Upper lobe of left lung (tissue), 4 donors: ENCODE measurements at regions not wholly inside any gene's neighbourhood (a gene's known extent, or its start where the extent isn't known, plus 50 kb on each side); places are given as distances from the start of the nearest gene placed in this dataset.

Experiments used
- CTCF ChIP-seq, 6 experiments: fragments of 450-650 bp in 4 of 6; fragments of 200-600 bp in 2 of 6; sonication (generic) in 2 of 6; IDR thresholded peaks; one replicate each; pipeline ENCODE4 v1.5.1; 2016 to 2019; ENCODE audit warnings: antibody characterized with exemption in 6 of 6
- EP300 ChIP-seq, 4 donors: sonication (generic); formaldehyde crosslinking; IDR thresholded peaks; one replicate each; pipeline ENCODE4 v1.5.1; 2017; ENCODE audit warnings: antibody characterized with exemption in 4 of 4, control low read depth in 2 of 4
- POLR2A ChIP-seq, 4 donors: fragments of 450-650 bp; IDR thresholded peaks; one replicate each; pipeline ENCODE4 v1.5.1; 2016 to 2017; ENCODE audit warnings: antibody characterized with exemption in 4 of 4, mild to moderate bottlenecking in 2 of 4
- POLR2AphosphoS5 ChIP-seq, 2 donors: sonication (generic); formaldehyde crosslinking; IDR thresholded peaks; one replicate each; pipeline ENCODE4 v1.5.1; 2017; ENCODE audit warnings: antibody characterized with exemption in 2 of 2

DNA sequence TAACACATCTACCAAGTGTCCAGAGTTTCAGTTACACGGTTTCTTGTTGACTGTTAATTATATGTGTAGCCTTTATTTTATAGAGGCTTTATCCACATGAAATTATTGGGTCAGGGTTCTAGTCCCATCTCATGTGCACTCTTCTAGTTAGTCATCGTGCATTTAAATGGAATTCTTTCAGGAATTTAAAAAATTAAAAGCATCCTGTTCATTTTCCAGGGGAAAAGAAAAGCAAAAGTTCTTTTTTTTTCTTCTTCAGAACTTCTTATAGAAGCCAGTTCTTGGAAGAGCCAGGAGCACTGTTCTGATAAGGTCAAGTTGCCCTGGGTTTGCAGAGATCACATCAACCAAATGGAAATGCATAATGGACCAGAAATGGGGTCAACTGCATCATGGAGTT is 324.7 kb downstream of the INHBA start:
- TF ChIP-seq CTCF (IDR thresholded peaks at IDR 0.05) (no peak), POLR2A (IDR thresholded peaks at IDR 0.05) (no peak), POLR2AphosphoS5 (IDR thresholded peaks at IDR 0.05) (no peak), EP300 (IDR thresholded peaks at IDR 0.05) (no peak)
